ENCODE measurements at regions not wholly inside any gene's neighbourhood (a gene's known extent, or its start where the extent isn't known, plus 50 kb on each side); places are given as distances from the start of the nearest gene placed in this dataset.

DNA sequence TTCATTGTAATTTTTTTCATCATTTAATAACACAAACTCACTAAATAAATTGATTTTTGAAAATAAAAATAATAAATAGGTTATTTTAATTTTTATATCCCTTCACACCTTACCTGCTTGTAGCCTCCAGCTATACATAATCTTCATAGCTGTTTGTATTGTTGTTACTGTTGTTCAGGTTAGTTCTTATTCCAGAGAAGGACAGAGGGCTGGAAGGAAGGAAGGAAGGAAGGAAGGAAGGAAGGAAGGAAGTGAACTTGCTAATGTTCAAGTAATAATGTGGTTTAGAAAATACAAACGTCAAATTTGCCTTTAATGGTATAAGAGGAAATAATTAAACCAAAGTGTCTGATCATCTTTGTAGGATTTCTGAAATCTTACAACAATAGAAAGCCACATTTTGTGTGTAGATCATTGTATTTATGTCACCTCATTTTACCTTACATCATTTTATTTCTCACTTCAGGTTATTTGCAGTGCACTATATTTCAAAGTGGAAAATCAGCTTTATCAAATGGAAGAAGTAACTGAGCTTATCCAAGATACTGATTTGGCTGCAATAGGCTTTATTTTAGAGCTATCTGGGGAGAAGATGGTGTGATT is 660.0 kb upstream of the CCDC54 start:
- intact Hi-C loops (cut with micrococcal nuclease) = no loop called here
- no peak overlapping the region for H3K27ac ChIP-seq (replicated peaks)
- no peaks in the 10 kb centered on the region for H3K27me3 ChIP-seq (ENCODE audit: low read depth)
- no peaks in the 10 kb centered on the region for H3K36me3 ChIP-seq
- TF ChIP-seq, protein P1, sequence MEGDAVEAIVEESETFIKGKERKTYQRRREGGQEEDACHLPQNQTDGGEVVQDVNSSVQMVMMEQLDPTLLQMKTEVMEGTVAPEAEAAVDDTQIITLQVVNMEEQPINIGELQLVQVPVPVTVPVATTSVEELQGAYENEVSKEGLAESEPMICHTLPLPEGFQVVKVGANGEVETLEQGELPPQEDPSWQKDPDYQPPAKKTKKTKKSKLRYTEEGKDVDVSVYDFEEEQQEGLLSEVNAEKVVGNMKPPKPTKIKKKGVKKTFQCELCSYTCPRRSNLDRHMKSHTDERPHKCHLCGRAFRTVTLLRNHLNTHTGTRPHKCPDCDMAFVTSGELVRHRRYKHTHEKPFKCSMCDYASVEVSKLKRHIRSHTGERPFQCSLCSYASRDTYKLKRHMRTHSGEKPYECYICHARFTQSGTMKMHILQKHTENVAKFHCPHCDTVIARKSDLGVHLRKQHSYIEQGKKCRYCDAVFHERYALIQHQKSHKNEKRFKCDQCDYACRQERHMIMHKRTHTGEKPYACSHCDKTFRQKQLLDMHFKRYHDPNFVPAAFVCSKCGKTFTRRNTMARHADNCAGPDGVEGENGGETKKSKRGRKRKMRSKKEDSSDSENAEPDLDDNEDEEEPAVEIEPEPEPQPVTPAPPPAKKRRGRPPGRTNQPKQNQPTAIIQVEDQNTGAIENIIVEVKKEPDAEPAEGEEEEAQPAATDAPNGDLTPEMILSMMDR (IDR thresholded peaks at IDR 0.05; ENCODE audit: borderline replicate concordance) = no peak
- H3K4me1 ChIP-seq = no peaks in the 10 kb centered on the region
- H3K4me3 ChIP-seq = no peak overlapping the region
- DNase-seq = no peak
- H3K9me3 ChIP-seq (replicated peaks) = peaks cover 8% of the 10 kb centered on the region

DNA sequence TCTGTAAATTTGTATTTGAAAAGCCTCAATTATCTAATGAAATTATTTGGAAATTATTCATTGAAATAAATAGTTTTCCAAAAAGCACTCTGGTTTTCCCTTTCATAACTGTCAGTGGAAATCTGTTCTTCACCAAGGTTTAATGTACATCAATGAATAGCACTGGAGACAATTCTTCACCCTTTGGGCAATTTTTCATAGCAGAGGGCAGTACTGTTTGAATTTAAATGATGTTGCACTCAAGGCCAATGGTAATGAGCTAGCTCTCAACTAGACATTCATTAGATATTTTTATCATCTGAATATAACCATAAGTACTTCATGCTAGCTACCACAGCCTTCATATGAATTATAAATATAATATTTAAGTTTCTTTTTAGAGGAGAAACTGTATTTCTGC is 658.2 kb upstream of the CCDC54 start:
- Histone ChIP-seq H3K4me3 (no peak overlapping the region), H3K27ac (replicated peaks) (no peak overlapping the region), H3K27me3 (ENCODE audit: low read depth) (no peaks in the 10 kb centered on the region), H3K9me3 (replicated peaks) (peaks cover 8% of the 10 kb centered on the region), H3K4me1 (no peaks in the 10 kb centered on the region), H3K36me3 (no peaks in the 10 kb centered on the region)
- DNase-seq = no peak
- TF ChIP-seq, protein P1 (IDR thresholded peaks at IDR 0.05; ENCODE audit: borderline replicate concordance) = no peak
- intact Hi-C loops (cut with micrococcal nuclease) = no loop called here

DNA sequence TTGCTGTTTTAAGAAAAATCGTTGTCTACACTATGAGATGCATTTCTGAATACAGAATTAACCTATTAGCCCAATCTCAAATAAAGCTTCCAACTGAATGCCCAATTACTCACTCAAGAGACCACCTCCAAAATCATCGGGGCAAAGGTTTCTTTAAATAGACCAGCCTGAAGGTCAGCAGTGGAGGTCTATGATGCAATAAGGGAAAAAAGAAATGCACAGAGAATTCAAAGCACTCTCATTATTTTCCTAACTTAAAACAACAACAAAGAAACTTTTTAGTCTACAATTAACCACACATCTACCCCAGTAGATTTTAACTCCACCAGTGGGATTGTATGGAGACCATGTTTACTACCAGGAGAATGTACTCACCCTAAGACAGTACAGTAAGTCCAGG is 657.7 kb upstream of the CCDC54 start:
- TF ChIP-seq, protein P1 (IDR thresholded peaks at IDR 0.05; ENCODE audit: borderline replicate concordance) = no peak
- Histone ChIP-seq H3K4me1 (no peaks in the 10 kb centered on the region), H3K27me3 (ENCODE audit: low read depth) (no peaks in the 10 kb centered on the region), H3K9me3 (replicated peaks) (peaks cover 8% of the 10 kb centered on the region), H3K36me3 (no peaks in the 10 kb centered on the region), H3K4me3 (no peak overlapping the region), H3K27ac (replicated peaks) (no peak overlapping the region)
- intact Hi-C loops (cut with micrococcal nuclease) = no loop called here
- no peak for DNase-seq

DNA sequence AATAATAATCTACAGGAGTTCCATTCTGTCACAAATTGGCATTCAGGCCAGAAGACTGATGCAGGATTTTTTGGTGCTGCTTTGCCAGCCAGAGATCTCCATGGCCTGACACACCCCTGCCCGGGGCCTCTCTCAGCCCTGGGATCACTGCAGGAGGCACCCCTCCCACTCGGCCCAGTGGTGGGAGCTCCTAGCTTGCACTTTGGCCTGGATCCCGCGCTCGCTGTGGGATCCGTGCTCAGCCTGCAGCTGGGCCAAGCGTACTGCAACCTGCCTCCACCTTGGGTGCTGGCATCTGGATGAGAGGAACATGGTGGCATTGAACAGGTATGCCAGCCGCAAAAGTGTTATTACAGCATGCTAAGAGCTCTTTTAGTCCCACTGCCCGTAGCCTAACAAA is 656.7 kb upstream of the CCDC54 start:
- DNase-seq = no peak
- intact Hi-C loops (cut with micrococcal nuclease) = no loop called here
- TF ChIP-seq, protein P1 (IDR thresholded peaks at IDR 0.05; ENCODE audit: borderline replicate concordance) = no peak
- no peak overlapping the region for H3K27ac ChIP-seq (replicated peaks)
- no peak overlapping the region for H3K4me3 ChIP-seq
- no peaks in the 10 kb centered on the region for H3K4me1 ChIP-seq
- H3K9me3 ChIP-seq (replicated peaks) = peaks cover 8% of the 10 kb centered on the region
- no peaks in the 10 kb centered on the region for H3K27me3 ChIP-seq (ENCODE audit: low read depth)
- H3K36me3 ChIP-seq = no peaks in the 10 kb centered on the region

DNA sequence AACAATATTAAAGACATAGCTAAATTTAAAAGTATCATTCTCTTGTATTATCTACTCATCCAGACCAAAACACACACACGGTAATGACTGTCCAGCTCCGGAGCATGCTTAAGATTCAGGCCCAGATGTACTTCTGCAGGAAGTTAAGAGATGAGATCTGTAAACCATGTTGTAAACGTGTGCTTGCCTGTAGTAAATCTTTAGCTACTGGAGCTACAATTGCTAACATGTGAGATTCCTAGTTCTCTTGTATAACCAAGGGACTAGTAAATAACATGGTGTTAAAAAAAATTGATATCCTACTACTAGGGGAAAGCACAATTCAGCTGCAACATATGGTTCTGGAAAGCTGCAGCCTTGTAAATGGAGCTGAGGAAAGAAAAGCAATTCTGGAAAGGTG is 651.7 kb upstream of the CCDC54 start:
- H3K4me3 ChIP-seq = no peak overlapping the region
- no peak overlapping the region for H3K27ac ChIP-seq (replicated peaks)
- TF ChIP-seq, protein P1 (IDR thresholded peaks at IDR 0.05; ENCODE audit: borderline replicate concordance) = no peak
- peaks cover 8% of the 10 kb centered on the region for H3K9me3 ChIP-seq (replicated peaks)
- no peaks in the 10 kb centered on the region for H3K36me3 ChIP-seq
- no peaks in the 10 kb centered on the region for H3K4me1 ChIP-seq
- H3K27me3 ChIP-seq (ENCODE audit: low read depth) = no peaks in the 10 kb centered on the region
- no peak for DNase-seq
- intact Hi-C loops (cut with micrococcal nuclease) = no loop called here
